Activated B cell treated with CpG ODN at 0.5 μM for 24 hours (primary cell): ENCODE measurements at regions not wholly inside any gene's neighbourhood (a gene's known extent, or its start where the extent isn't known, plus 50 kb on each side); places are given as distances from the start of the nearest gene placed in this dataset.

Experiments used
- ATAC-seq: fragments of 200-7000 bp; cut with Tn5 transposase; one replicate; pipeline ENCODE4 v1.10.0; 2021; ENCODE audit warnings: low read depth, mild to moderate bottlenecking, moderate library complexity
- CTCF ChIA-PET: fragments of 350-600 bp; sonication (Branson Sonifier 250); formaldehyde crosslinking; loops from one replicate; lab custom pipeline; 2021; ENCODE audit warnings: antibody characterized with exemption; lab: Charles Lee
- POLR2A ChIA-PET: fragments of 350-600 bp; sonication (Branson Sonifier 250); formaldehyde crosslinking; loops from one replicate; lab custom pipeline; 2021; ENCODE audit warnings: antibody characterized with exemption; lab: Charles Lee
- DNase-seq: peaks from one replicate; pipeline ENCODE4 v3.0.0; 2022
- H3K27ac Mint-ChIP-seq: one replicate; pipeline ENCODE4 v1.8.0; 2020; ENCODE audit warnings: mixed read lengths
- H3K27me3 Mint-ChIP-seq: one replicate; pipeline ENCODE4 v1.8.0; 2021; ENCODE audit warnings: mixed read lengths
- H3K36me3 Mint-ChIP-seq: one replicate; pipeline ENCODE4 v1.8.0; 2021; ENCODE audit warnings: low read depth, mixed read lengths
- H3K4me1 Mint-ChIP-seq: one replicate; pipeline ENCODE4 v1.8.0; 2021; ENCODE audit warnings: mixed read lengths
- H3K4me3 Mint-ChIP-seq: one replicate; pipeline ENCODE4 v1.8.0; 2020; ENCODE audit warnings: mild to moderate bottlenecking, mixed read lengths
- H3K9me3 Mint-ChIP-seq: one replicate; pipeline ENCODE4 v1.8.0; 2020; ENCODE audit warnings: mixed read lengths
- intact Hi-C: fragments of 100-400 bp; cut with micrococcal nuclease; formaldehyde crosslinking; loops from one replicate; pipeline ENCODE4 v1.15.1; 2024
- TF ChIP-seq, protein P1 (sequence below): fragments of 200-600 bp; IDR thresholded peaks from one replicate; pipeline ENCODE4 v1.8.0; 2022; ENCODE audit warnings: antibody characterized with exemption, mild to moderate bottlenecking

DNA sequence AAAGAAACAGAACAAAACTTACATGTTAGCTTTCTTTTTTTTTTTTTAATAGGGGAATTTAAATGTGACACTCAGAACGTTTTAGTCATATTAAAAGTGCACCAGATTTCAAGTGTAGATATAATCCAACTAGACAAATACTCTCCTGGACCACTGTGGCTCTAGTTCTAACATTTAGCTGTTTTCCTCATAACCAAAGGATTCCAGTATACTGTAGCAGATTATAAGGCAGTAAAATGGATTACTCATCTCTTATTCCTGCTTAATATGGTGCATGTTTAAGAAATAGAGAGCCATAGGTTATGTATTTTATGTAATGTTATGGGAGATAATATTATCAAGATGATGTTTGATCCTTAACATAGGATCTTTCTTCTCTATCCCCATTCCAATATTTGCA, 1339.5 kb upstream of the AGA start:
- TF ChIP-seq, protein P1, sequence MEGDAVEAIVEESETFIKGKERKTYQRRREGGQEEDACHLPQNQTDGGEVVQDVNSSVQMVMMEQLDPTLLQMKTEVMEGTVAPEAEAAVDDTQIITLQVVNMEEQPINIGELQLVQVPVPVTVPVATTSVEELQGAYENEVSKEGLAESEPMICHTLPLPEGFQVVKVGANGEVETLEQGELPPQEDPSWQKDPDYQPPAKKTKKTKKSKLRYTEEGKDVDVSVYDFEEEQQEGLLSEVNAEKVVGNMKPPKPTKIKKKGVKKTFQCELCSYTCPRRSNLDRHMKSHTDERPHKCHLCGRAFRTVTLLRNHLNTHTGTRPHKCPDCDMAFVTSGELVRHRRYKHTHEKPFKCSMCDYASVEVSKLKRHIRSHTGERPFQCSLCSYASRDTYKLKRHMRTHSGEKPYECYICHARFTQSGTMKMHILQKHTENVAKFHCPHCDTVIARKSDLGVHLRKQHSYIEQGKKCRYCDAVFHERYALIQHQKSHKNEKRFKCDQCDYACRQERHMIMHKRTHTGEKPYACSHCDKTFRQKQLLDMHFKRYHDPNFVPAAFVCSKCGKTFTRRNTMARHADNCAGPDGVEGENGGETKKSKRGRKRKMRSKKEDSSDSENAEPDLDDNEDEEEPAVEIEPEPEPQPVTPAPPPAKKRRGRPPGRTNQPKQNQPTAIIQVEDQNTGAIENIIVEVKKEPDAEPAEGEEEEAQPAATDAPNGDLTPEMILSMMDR, result no peak
- DNase-seq (no peak), ATAC-seq (no peak)
- ChIA-PET POLR2A (no interaction called here), CTCF (no interaction called here)
- intact Hi-C loops, result no loop called here
- Mint-ChIP-seq H3K4me1 (no peaks in the 10 kb centered on the region), H3K27ac (no peak overlapping the region), H3K4me3 (no peak overlapping the region), H3K9me3 (peaks cover 7% of the 10 kb centered on the region), H3K27me3 (no peaks in the 10 kb centered on the region), H3K36me3 (no peaks in the 10 kb centered on the region)

GRCh38 chr4:178784491-178784890, 1342.3 kb upstream of the AGA start:
- Mint-ChIP-seq H3K4me1 (no peaks in the 10 kb centered on the region), H3K36me3 (no peaks in the 10 kb centered on the region), H3K4me3 (no peak overlapping the region), H3K9me3 (peaks cover 8% of the 10 kb centered on the region), H3K27ac (no peak overlapping the region), H3K27me3 (no peaks in the 10 kb centered on the region)
- ATAC-seq, result no peak
- ChIA-PET POLR2A (no interaction called here), CTCF (no interaction called here)
- intact Hi-C loops, result no loop called here
- TF ChIP-seq, protein P1, result no peak
- no peak for DNase-seq

- ATAC-seq, result no peak
- TF ChIP-seq, protein P1, result no peak
- H3K36me3 Mint-ChIP-seq, result no peaks in the 10 kb centered on the region
- CTCF ChIA-PET, result no interaction called here
- no peaks in the 10 kb centered on the region for H3K27me3 Mint-ChIP-seq
- no peak overlapping the region for H3K4me3 Mint-ChIP-seq
- peaks cover 7% of the 10 kb centered on the region for H3K9me3 Mint-ChIP-seq
- H3K27ac Mint-ChIP-seq, result no peak overlapping the region
- intact Hi-C loops, result no loop called here
- DNase-seq, result no peak
- POLR2A ChIA-PET, result no interaction called here
- H3K4me1 Mint-ChIP-seq, result no peaks in the 10 kb centered on the region
These were observed 1347.0 kb upstream of the AGA start for GRCh38 chr4:178789279-178789678.

DNA sequence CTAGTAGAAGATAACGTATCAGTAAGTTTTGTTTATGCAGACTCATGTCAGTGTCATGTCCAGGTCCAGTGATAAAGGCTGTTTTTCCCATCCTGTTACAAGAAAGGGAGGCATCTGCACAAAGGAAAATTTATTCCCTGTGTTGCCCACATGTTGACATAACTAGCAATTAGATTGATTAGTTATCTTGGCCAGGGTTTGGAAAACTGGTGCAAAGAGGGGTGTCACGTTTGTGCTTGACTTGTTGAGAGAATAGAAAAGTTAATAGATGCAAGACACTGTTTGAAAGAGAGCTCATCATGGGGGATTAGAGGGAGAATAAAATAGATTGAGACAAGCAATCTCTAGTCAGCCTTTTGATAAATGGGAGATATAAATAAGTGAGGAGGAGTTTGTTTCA, 1357.0 kb upstream of the AGA start:
- TF ChIP-seq, protein P1, result no peak
- CTCF ChIA-PET, result no interaction called here
- Mint-ChIP-seq H3K4me3 (no peak overlapping the region), H3K36me3 (no peaks in the 10 kb centered on the region), H3K27ac (no peak overlapping the region), H3K27me3 (no peaks in the 10 kb centered on the region), H3K4me1 (no peaks in the 10 kb centered on the region), H3K9me3 (peaks cover 11% of the 10 kb centered on the region)
- no peak for ATAC-seq
- DNase-seq, result no peak
- POLR2A ChIA-PET, result no interaction called here
- intact Hi-C loops, result no loop called here

DNA sequence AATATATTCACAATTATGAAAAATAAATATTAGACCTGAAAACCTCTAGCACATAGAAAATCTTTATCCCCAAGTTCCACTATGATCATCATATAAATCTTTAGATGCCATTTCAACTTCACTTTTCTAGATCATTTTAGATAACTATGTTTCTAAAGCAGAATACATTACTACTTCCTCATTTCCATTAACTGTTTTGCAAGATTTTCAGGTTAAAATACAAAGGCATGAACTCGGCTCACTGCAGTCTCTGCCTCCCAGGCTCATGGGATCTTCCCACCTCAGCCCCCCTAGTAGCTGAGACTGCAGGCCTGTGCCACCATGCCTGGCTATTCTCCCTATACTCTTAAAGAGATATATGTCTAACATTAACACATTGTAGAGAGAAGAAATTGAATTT, 1365.9 kb upstream of the AGA start:
- Mint-ChIP-seq H3K4me3 (no peak overlapping the region), H3K27ac (no peak overlapping the region), H3K36me3 (no peaks in the 10 kb centered on the region), H3K27me3 (no peaks in the 10 kb centered on the region), H3K4me1 (no peaks in the 10 kb centered on the region), H3K9me3 (no peaks in the 10 kb centered on the region)
- no peak for ATAC-seq
- intact Hi-C loops, result no loop called here
- ChIA-PET POLR2A (no interaction called here), CTCF (no interaction called here)
- TF ChIP-seq, protein P1, result no peak
- no peak for DNase-seq
